SH-SY5Y (cell line): ENCODE measurements at regions not wholly inside any gene's neighbourhood (a gene's known extent, or its start where the extent isn't known, plus 50 kb on each side); places are given as distances from the start of the nearest gene placed in this dataset.

ENCODE experiments used
- GATA2 ChIP-seq: IDR thresholded peaks from 2 replicates; pipeline ENCODE4 v1.6.1; 2011; ENCODE audit warnings: mild to moderate bottlenecking, low read depth, low read length
- GATA3 ChIP-seq: IDR thresholded peaks from 2 replicates; pipeline ENCODE4 v1.6.1; 2011; ENCODE audit warnings: low read depth, mild to moderate bottlenecking, low read length, moderate library complexity

DNA sequence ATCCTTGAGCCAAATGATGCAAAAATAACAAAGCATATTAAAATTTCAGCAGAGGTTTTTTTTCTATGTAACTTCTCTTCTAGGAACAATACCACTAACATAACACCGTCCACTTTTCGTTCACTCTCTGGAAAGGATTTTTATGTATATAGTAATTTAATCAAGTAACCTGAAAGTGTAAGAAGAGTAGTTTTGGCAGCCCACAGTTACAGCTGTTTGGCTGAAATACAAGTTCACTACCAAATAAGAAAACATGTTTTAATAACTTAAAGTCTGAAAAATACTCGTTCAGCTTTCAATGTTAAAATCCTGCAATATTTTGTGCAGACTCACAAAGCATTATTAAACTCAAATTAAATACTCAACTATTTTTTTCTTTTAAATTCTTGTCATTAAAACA is 896.8 kb upstream of the ADGRL4 start:
- no peak for TF ChIP-seq GATA2
- no peak for TF ChIP-seq GATA3
